Hematopoietic multipotent progenitor cell (in vitro differentiated cells): ENCODE measurements at regions not wholly inside any gene's neighbourhood (a gene's known extent, or its start where the extent isn't known, plus 50 kb on each side); places are given as distances from the start of the nearest gene placed in this dataset. TPM values are rescaled to one million over a fixed set of nuclear protein-coding genes. Genes with fewer than 3 reads are reported as not detected.
"Not testable (repeated sequence)": the region's sequence is repeated elsewhere in the genome, so short reads cannot be mapped to it uniquely, and the experiment has no call there.

Source experiments
- DNase-seq, 3 donors: peaks; one replicate each; pipeline ENCODE4 v3.0.0-alpha.2; 2011 to 2015; ENCODE audit warnings: low read depth in 2 of 3, low spot score in 2 of 3
- small RNA-seq: library from RNA; depleted of rRNA; stranded (forward); fragments of <200 nt; gene quantifications from one replicate; pipeline ENCODE3, GENCODE V24; 2012

GRCh38 chr15:28789401-28790114 is 58.9 kb downstream of the GOLGA6L7 start:
- DNase-seq, result not testable (repeated sequence)

GRCh38 chr15:28788649-28789400 is 59.6 kb downstream of the GOLGA6L7 start:
- peak in 1 of 3 donors; percentile 5 for DNase-seq

GRCh38 chr15:28788176-28788575 is 60.3 kb downstream of the GOLGA6L7 start:
- DNase-seq, result not testable (repeated sequence)

GRCh38 chr15:28786521-28786920 is 61.9 kb downstream of the GOLGA6L7 start:
- DNase-seq, result no peak

GRCh38 chr15:28784347-28785163 is 63.9 kb downstream of the GOLGA6L7 start:
- not testable (repeated sequence) for DNase-seq

- DNase-seq, result no peak
These were observed 64.6 kb downstream of the GOLGA6L7 start for GRCh38 chr15:28783873-28784272.

GRCh38 chr15:28783466-28783865 is 65.0 kb downstream of the GOLGA6L7 start:
- no peak for DNase-seq

GRCh38 chr15:28778397-28778796 is 66.2 kb upstream of the GOLGA8M start:
- not testable (repeated sequence) for DNase-seq

- DNase-seq, result not testable (repeated sequence)
These were observed 60.6 kb upstream of the GOLGA8M start for GRCh38 chr15:28772857-28773256.

Small RNA genes in the stretch of these regions (small RNA-seq; reads per million reads assigned to genes)
- gene AC055876.3, result not detected
